K562 (cell line): ENCODE measurements at regions not wholly inside any gene's neighbourhood (a gene's known extent, or its start where the extent isn't known, plus 50 kb on each side); places are given as distances from the start of the nearest gene placed in this dataset.

Source experiments
- ATAC-seq: fragments of 200-7000 bp; cut with Tn5 transposase; 3 replicates; pipeline ENCODE4 v1.9.1; 2020; ENCODE audit warnings: moderate library complexity
- BruUV-seq: library from RNA; stranded (reverse); fragments of 400-500 nt; replicated peaks from 2 replicates; lab custom pipeline; 2021; lab: Mats Ljungman, UMichigan
- CTCF ChIA-PET: fragments of 300-600 bp; formaldehyde crosslinking; extraction: SDS; loops from one replicate; lab custom pipeline; 2021; ENCODE audit warnings: low intra/inter-chr PET ratio; lab: Yijun Ruan, JAX
- POLR2A ChIA-PET: fragments of 300-600, 350-650 bp; sonication (Branson Sonifier 250); formaldehyde crosslinking; extraction: SDS; loops from one replicate; lab custom pipeline; 2021; ENCODE audit warnings: antibody characterized with exemption, inconsistent platforms; lab: Yijun Ruan, JAX
- DNase-seq, 4 experiments: peaks; one replicate each; pipeline versions ENCODE4 v3.0.0 to v3.0.0-alpha.2; 2011 to 2018; ENCODE audit warnings: low spot score in 3 of 4, mixed read lengths in 3 of 4; ENCODE audit errors: extremely low read depth in 1 of 4
- FAIRE-seq: peaks from 2 replicates; lab custom pipeline; 2011; peaks lifted over from hg19 to GRCh38; lab: Jason Lieb, UNC
- H2AFZ ChIP-seq: 2 replicates; pipeline ENCODE4 v1.6.0; 2011; ENCODE audit warnings: low read depth, low read length, control low read depth, inconsistent platforms
- H3K27ac ChIP-seq: fragments of 200-600 bp; 3 replicates; pipeline ENCODE4 v1.8.0; 2011; ENCODE audit warnings: low read depth, mild to moderate bottlenecking, control low read depth, inconsistent platforms, low read length, moderate library complexity, mixed read lengths; ENCODE audit errors: extremely low read depth
- H3K27me3 ChIP-seq, 2 experiments: fragments of 300-600 bp in 1 of 2; 2 replicates in 1 of 2; 3 replicates in 1 of 2; pipeline versions ENCODE4 v1.6.0 to v1.8.0; 2011; ENCODE audit warnings: inconsistent platforms in 2 of 2, low read length in 2 of 2, mild to moderate bottlenecking in 1 of 2, mixed read lengths in 1 of 2, moderate library complexity in 1 of 2; ENCODE audit not compliant: control insufficient read depth in 2 of 2, insufficient read depth in 2 of 2
- H3K36me3 ChIP-seq: fragments of 300-600 bp; 3 replicates; pipeline ENCODE4 v1.8.0; 2011; ENCODE audit warnings: mild to moderate bottlenecking, low read length, inconsistent platforms; ENCODE audit not compliant: control insufficient read depth, insufficient read depth
- H3K4me1 ChIP-seq, 2 experiments: fragments of 200-600 bp in 1 of 2; replicated peaks in 1 of 2; 2 replicates in 1 of 2; 3 replicates in 1 of 2; pipeline versions ENCODE4 v1.5.1 to v1.8.0; 2011; ENCODE audit warnings: inconsistent platforms in 2 of 2, low read length in 2 of 2, mild to moderate bottlenecking in 1 of 2, mixed read lengths in 1 of 2, moderate library complexity in 1 of 2; ENCODE audit not compliant: control insufficient read depth in 2 of 2, insufficient read depth in 2 of 2
- H3K4me2 ChIP-seq: 2 replicates; pipeline ENCODE4 v1.6.1; 2011; ENCODE audit warnings: low read length, control low read depth, inconsistent platforms, mixed read lengths; ENCODE audit not compliant: insufficient read depth
- H3K4me3 ChIP-seq: fragments of 200-600 bp; sonication (generic), shearing (Covaris generic); 2 replicates; pipeline ENCODE4 v1.5.1; 2016; ENCODE audit warnings: control low read depth, inconsistent platforms
- H3K79me2 ChIP-seq: fragments of 200-600 bp; 3 replicates; pipeline ENCODE4 v1.8.0; 2011; ENCODE audit warnings: low read length, inconsistent platforms; ENCODE audit not compliant: control insufficient read depth, insufficient read depth
- H3K9ac ChIP-seq, 2 experiments: 2 replicates each; pipeline versions ENCODE4 v1.6.0 to v1.6.1; 2011; ENCODE audit warnings: low read depth in 2 of 2, low read length in 2 of 2, control low read depth in 1 of 2, inconsistent platforms in 1 of 2, mild to moderate bottlenecking in 1 of 2, mixed read lengths in 1 of 2; ENCODE audit not compliant: insufficient read depth in 1 of 2
- H3K9me1 ChIP-seq: one replicate; pipeline ENCODE4 v1.6.0; 2011; ENCODE audit warnings: inconsistent platforms, mild to moderate bottlenecking, low read length, moderate library complexity; ENCODE audit not compliant: control insufficient read depth, insufficient read depth
- H3K9me3 ChIP-seq: replicated peaks from 2 replicates; pipeline ENCODE4 v1.5.1; 2011; ENCODE audit warnings: low read depth, low read length, inconsistent platforms; ENCODE audit not compliant: control insufficient read depth, insufficient read depth
- H4K20me1 ChIP-seq: replicated peaks from 2 replicates; pipeline ENCODE4 v1.6.1; 2011; ENCODE audit warnings: low read length, inconsistent platforms, mixed read lengths; ENCODE audit not compliant: control insufficient read depth, insufficient read depth
- CAMTA2 ChIP-seq: fragments of 250-450 bp; sonication (Bioruptor Pico); conservative IDR thresholded peaks from 2 replicates; pipeline ENCODE4 v1.5.1; 2022
- CBX5 ChIP-seq: IDR thresholded peaks from 2 replicates; pipeline ENCODE4 v1.6.1; 2014; ENCODE audit warnings: low read depth, borderline replicate concordance
- POLR2H ChIP-seq: IDR thresholded peaks from 2 replicates; pipeline ENCODE4 v1.6.1; 2016; ENCODE audit warnings: missing genetic modification characterization, low read depth, mild to moderate bottlenecking, control low read depth, missing compliant biosample characterization, moderate library complexity
- WGBS: fragments of 100-300 bp; shearing (Covaris generic); methylation state at CpG from one replicate; pipeline ENCODE4 v1.1.6; 2016; ENCODE audit warnings: low coverage, mixed read lengths; ENCODE audit not compliant: insufficient coverage; ENCODE audit errors: missing lambda C conversion rate; 5-methylcytosine and 5-hydroxymethylcytosine counted together
- in situ Hi-C: fragments of 300-500 bp; cut with MboI; formaldehyde crosslinking; loops from 4 replicates; pipeline ENCODE4 v1.15.0; 2018; ENCODE audit warnings: inconsistent platforms, mixed read lengths
- intact Hi-C: fragments of 100-400 bp; cut with micrococcal nuclease; formaldehyde crosslinking; loops from 2 replicates; pipeline ENCODE4 v1.14.2; 2022
- TF ChIP-seq, protein P1 (sequence below): fragments of 250-450 bp; sonication (Bioruptor Pico); IDR thresholded peaks from 2 replicates; pipeline ENCODE4 v1.5.0; 2021
- TF ChIP-seq, protein P2 (sequence below): sonication (generic); IDR thresholded peaks from 2 replicates; pipeline ENCODE4 v1.6.1; 2016

DNA sequence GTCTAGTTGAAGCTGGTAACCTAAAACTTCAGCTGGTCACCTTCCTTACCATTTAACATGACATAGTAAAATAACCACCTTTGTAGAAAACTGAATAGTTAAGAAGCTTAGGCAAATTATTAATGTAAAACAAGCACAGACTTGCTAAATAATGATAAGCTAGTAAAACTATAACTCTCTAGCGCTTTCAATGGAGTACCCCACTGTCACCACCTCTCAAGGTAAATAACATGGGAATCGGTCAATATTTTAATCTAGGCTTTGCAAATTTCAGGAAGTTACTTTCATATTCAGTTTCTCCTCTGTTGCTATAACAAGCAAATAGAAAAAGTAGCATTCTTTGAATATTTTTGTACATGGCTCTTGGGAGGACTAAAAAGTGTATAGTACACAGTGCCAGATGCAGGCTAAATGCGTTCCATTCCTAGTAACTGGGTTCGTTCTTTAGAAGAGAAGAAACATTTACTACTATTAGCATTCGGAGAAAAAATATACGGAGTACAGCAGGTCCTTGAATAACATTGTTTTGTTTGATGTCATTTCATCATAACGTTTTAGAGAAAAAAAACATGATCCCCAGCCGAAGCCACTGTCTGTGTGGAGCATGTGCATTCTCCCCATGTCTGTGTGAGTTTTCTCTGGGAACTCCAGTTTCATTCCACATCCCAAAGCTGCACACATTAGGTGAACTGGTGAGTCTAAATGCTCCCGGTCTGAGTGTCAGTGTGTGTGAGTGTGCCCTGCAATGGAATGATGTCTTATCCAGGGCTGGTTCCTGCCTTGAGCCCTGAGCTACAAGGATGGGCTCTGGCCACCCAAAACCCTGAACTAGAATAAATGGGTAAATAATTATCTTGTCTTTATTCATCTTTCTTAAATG lies 52.5 kb downstream of the EPRS1 start:
- no peak overlapping the region for H3K4me3 ChIP-seq
- BruUV-seq: no TSS peak
- H3K4me1 ChIP-seq: no peaks in the 10 kb centered on the region; a peak in 1 of 5 replicates
- no peak for TF ChIP-seq CBX5
- TF ChIP-seq, protein P1, sequence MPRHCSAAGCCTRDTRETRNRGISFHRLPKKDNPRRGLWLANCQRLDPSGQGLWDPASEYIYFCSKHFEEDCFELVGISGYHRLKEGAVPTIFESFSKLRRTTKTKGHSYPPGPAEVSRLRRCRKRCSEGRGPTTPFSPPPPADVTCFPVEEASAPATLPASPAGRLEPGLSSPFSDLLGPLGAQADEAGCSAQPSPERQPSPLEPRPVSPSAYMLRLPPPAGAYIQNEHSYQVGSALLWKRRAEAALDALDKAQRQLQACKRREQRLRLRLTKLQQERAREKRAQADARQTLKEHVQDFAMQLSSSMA: no peak
- peak; percentile 30; the same call in 1 of the 2 replicates for TF ChIP-seq POLR2H (tag)
- TF ChIP-seq, protein P2, sequence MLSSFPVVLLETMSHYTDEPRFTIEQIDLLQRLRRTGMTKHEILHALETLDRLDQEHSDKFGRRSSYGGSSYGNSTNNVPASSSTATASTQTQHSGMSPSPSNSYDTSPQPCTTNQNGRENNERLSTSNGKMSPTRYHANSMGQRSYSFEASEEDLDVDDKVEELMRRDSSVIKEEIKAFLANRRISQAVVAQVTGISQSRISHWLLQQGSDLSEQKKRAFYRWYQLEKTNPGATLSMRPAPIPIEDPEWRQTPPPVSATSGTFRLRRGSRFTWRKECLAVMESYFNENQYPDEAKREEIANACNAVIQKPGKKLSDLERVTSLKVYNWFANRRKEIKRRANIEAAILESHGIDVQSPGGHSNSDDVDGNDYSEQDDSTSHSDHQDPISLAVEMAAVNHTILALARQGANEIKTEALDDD: 0 out of 2 replicates have a peak, but pooled peaks have one; percentile 25
- no peak for TF ChIP-seq CAMTA2
- intact Hi-C loops: loop anchor here (5.0 kb wide), 2 partner anchors 94 to 784 kb away; partner anchors contain the start of gene BPNT1
- ATAC-seq: peak; percentile 14
- FAIRE-seq: no peak
- no peak overlapping the region for H2AFZ ChIP-seq
- ChIA-PET CTCF (no interaction called here), POLR2A (interaction anchor here (0.6 to 1.4 kb wide), 3 partner anchors 9 to 25 kb away, joined by 3 read pairs; no protein-coding TSS in a partner anchor)
- H3K9ac ChIP-seq: no peak overlapping the region
- H3K4me2 ChIP-seq: no peak overlapping the region
- H3K9me1 ChIP-seq: no peaks in the 10 kb centered on the region
- WGBS: 91% methylated on average over 9 of the region's 9 CpGs
- H4K20me1 ChIP-seq: no peaks in the 10 kb centered on the region
- H3K79me2 ChIP-seq: no peaks in the 10 kb centered on the region; the same call in 2 of the 3 replicates
- no peaks in the 10 kb centered on the region for H3K9me3 ChIP-seq
- H3K27me3 ChIP-seq: no peaks in the 10 kb centered on the region
- DNase-seq: no peak
- in situ Hi-C loops: no loop called here
- H3K36me3 ChIP-seq: peaks cover 82% of the 10 kb centered on the region
- H3K27ac ChIP-seq: no peak overlapping the region
